ENCODE measurements at regions not wholly inside any gene's neighbourhood (a gene's known extent, or its start where the extent isn't known, plus 50 kb on each side); places are given as distances from the start of the nearest gene placed in this dataset.
"Not testable (repeated sequence)": the region's sequence is repeated elsewhere in the genome, so short reads cannot be mapped to it uniquely, and the experiment has no call there.

DNA sequence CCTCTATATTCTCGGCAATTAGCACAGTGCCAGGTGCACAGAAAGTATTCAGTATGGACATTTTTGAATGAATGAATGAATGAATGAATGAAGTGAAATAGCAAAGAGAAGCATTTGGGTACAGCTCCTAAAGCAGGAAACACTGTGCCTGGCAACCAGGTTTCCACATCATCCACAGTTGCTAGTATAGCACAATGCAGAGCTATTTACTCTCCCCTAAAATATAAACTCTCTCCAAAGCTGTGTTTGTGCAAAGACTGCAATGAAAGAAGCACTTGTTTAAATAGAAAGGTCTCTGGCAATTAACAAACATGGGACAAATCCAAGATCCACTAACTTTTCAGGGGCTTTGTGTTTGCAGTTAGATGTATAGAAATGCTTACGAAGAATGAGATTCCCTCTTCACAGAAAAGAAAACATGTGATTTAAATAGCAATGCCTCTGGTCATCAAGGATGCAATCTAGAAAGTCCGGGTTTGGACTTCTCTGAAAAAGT, 103.0 kb upstream of the OPCML start:
- DNase-seq = no peak

DNA sequence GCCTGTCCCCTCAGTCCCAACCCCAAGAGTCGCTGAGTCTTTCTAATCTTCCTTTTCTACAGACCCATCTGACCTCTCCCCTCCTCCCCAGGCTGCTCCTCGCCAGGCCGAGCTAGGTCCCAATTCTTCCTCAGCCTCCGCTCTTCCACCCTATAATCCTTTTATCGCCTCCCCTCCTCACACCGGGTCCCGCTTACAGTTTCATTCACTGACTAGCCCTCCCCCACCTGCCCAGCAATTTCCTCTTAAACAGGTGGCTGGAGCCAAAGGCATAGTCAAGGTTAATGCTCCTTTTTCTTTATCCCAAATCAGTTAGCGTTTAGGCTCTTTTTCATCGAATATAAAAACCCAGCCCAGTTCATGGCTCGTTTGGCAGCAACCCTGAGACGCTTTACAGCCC, 96.1 kb upstream of the OPCML start:
- not testable (repeated sequence) for DNase-seq

DNA sequence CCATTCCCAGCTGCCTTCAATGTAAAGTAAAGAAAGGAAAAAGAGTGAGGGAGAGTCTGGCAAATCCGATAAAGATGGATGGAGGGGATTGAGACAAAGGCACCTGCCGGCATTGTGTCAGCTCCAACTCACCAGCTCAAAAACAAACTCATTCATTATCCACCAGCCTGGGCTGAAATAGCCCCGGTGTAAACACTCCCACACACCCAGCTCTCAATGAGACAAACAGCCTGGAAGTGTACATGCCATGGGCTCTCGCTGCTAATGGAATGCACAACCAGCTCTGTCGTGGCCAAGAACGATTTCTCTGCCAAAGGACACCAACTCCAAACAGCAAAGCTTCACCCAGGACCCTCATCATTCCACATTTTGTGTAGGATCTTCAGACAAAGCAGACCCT, 89.3 kb upstream of the OPCML start:
- no peak for DNase-seq

DNA sequence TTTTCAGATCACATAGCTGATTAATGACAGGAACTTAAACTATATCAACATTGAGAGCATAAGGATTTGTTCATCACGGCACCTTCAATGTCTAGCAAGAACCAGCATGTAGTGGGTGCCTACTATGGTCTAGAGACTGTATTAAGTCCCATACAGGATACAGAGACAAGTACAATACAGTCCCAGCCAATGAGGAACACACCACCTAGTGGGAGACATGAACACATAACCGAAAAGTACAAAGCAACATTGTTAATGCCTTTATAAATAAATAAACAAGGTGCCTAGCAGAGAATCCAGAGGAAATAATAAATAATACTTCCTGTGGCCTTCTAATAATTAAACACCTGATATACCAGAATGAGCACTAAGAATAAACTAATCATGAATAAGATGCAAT, 87.7 kb upstream of the OPCML start:
- DNase-seq = no peak

DNA sequence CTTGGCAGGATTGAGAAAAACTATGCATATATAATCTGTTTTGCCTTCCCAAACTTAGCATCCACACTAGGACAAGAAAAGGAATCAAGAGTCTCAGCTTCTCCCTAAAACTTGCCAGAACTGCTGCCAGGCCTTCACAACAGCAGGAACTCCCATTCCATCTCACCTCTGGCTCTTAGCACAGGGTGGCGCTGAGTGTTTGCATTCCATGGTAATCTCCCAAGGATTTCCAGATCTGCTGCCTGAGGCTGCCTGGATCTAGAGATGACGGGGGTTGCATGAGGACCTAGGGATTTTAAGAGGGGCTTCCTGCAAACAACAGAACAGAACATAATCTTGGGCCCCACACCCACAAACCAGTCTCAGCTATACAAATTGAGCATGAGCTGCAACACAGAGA, 87.1 kb upstream of the OPCML start:
- DNase-seq = no peak

DNA sequence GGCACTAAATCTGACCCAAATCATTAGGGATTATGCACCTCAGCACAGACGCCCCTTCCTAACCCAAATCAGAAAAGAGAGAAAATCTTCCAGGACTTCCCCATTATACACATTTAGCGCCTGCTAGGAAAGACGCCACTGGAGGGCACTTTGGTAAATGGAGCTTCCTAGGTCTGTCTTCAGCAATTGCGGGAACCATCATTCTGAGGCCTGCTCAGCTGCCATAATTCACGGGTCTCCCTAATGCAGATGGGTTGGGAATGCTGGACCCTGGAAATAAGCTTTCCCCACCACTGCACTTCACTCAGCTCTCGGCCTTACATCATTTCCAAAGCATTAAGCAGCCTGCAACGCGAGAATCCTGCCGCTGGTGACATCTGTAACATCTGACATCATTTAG, 86.2 kb upstream of the OPCML start:
- no peak for DNase-seq

DNA sequence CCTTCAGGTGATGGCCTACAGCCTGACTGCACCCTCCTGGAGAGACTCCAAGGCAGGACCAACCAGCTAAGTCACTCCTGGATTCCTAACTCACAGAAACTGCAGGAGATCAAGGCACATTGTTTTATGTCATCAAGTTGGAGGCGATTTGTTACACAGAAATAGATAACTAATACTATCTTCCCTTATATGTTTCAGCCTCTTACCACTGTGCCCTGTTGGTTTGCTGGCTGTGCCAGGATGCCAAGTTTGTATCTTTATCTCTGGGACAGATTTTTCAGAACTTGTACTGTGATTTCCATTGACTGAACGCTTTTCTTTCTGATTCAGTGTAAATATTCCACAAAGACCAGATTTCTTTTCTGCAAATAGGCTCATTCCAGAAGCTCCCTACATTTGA, 76.2 kb upstream of the OPCML start:
- no peak for DNase-seq

DNA sequence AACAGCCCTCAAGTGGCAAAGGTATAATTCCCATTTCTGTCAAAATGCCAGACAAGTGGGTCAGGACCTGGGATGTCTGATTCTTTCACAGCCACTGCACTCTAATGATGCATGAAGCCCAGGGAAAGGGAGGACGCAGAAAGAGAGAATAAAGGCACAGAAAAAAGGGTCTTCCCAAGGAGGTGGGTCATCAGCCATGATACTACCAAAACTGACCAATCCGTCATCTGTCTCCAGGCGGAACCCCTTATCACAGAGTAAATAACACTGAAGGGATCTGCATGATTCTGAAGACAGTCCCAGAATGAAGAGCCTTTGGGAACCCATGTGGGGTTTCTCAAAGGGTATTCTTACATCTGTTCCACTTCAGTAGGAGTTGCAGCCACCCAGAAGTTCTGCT, 73.8 kb upstream of the OPCML start:
- DNase-seq = no peak

DNA sequence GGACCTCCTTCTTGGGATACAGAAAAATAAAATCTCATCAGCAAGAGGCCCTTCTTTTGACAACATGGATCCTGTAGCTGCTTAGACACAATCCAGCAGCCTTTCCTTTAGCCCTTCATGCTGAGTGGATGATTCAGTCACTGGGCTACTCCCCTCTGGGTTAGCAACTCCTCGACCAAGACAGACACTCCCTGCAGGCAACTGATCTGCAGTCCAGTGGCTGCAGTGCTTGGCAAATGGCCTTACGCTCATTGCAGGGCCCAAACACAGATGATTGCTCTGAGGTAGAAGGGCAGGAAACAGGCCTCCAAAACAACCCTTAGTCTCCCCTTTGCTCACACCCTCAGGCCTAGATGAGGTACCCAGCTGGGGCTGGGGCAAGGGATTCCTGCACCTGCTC, 73.2 kb upstream of the OPCML start:
- DNase-seq = no peak

DNA sequence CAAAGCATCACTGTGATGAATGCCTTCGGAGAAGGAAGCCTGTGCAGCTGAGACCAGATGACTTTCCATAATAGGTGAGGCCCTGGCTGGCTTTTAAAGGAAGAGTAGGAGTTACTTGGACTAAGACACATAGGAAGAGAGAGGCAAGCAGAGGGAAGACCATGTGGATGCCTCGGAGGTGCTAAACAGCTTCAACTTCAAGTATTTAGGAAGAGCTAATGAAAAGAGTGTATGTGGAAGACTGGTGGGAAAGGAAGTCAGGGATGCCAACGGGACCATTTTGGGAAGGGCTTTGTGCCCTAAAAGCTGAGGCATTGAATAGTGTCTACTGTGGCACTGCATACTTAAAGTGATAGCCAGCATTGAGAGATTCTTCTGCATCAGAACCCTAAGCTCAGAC, 69.3 kb upstream of the OPCML start:
- no peak for DNase-seq

DNA sequence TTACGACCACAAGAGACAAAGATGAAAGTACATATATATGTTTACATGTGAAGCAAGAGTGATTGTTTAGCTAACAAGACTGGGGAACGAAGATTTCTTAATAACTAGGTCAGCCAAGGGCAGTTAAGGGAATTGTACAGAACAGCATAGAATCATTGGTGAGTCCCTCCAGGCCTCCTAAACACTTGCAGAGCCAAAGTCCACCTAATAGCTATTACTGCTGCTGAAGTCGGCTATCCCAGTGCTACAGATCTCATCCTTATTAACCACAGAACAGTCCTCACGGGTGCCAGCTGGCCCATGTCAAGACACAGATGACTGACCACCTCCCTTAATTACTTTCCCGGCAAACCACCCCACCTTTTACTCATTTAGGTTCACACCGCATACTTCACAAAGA, 68.5 kb upstream of the OPCML start:
- no peak for DNase-seq

DNA sequence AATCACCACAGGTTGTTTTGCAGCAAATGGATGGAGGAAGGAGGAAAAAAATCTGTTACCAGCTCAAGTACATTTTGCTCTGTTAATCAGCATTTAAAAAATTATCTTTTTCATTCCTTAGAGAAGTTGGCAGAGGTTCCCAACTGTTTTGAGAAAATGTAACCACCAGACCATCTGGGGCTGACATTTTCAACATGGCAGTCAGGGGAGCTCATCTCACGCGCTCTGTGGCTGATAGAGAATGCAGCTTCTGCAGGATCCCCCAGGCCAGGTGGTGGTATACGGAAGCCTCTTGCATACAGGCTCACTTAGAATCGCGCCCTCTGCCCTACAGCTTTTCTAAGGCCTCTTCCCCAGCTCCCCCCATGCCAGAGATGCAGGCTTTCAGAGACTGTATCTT, 68.0 kb upstream of the OPCML start:
- DNase-seq = no peak

DNA sequence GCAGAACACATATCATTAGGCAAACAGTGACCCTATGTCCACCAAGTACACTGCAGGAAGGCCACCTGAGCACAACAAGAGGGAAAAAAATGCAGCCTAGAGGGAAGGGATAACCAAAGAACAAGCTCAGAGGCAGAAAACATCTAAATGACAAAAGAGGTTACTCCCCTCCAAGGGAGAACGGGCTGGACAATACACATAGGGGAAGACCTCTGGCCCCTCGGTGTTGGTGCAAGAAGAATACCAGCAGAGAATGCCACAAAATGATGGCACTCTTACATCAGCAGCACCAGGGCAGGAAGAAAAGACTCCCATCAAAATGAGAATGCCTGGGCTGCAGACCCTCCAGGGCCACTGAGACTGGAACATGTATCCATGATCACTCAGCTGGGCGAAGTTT, 66.6 kb upstream of the OPCML start:
- DNase-seq = no peak

DNA sequence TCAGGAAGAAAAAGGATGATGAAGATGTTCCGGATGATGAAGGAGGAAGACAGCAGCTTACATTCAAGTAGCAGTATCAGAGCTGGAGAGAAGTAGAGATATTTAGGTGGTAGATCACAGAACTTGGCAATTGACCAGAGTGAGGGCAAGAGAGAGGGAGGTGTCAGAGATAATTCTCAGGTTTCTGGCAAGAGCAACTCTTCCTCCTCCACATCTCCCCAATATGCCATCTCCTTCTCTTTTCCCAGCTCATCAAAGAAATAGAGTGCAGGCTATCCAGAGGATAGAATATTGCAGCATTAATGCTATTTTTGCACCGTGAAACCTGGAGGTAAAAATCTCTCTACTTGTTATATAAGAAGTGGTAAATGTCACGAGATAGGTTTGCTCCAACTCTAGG, 64.9 kb upstream of the OPCML start:
- DNase-seq = no peak

DNA sequence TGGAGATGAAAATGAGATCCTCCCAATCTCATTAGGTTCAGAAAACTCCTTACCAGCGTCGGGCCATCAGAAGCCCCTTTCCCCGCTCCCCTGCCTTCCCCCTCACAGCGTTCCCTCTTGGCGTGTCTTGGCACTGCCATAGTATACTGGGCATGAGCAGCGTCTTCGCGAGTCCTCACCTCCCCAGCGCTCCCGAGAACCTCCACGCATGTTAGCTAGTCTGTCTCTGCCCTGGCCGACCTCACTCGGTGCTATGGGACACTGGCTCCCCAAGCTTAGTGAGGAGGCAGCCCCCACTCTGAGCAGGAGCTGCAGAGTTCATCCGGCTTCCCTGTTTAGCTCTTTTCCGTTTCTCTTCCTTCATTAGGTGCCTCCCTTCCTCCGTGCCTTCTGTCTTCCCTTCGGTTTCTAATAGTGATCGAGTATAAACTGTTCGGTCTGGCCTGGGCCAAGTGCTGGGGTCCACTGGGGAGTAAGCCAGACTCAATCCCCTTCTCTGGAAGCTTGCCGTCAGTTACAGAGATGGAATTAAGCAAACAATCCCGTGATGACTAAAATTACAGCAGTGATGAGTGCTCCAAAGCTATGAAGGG, 63.8 kb upstream of the OPCML start:
- no peak for DNase-seq

DNA sequence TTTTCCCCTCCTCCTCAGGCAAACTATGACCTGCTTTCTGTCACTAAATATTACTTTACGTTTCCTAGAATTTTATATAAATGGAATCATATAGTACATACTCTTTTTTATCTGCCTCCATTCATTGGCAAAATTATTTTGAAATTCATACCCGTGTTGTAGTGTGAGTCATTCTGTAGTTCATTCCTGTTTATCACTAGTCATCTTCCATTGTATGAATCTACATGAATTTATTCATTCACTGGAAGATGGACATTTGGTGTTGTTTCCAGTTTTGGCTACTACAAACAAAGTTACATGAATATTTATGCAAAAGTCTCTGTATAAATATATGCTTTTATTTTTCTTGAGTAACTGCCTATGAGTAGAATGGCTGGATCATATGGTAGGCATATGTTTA, 60.7 kb upstream of the OPCML start:
- no peak for DNase-seq

DNA sequence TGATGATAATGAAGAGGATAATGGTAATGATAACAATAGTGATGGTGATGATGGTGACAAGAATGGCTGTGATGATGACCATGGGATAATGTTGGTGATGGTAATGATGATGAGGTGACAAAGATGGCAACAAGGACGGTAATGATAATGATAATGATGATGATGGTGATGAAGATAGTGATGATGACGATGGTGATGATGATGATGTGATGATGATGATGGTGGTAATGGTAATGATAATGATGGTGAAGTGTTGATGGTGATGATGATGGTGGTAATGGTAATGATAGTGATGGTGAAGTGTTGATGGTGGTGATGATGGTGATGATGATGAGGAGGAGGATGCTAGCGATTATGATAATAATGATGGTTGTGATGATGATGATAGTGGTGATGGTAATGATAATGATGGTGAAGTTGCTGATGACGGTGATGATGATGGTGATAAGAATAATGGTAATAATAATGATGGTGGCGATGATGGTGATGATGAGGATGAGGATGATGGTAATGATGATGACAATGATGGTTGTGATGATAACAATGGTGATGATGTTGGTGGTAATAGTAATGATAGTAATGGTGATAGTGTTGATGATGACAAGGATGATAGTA, 54.7 kb upstream of the OPCML start:
- DNase-seq = no peak

DNA sequence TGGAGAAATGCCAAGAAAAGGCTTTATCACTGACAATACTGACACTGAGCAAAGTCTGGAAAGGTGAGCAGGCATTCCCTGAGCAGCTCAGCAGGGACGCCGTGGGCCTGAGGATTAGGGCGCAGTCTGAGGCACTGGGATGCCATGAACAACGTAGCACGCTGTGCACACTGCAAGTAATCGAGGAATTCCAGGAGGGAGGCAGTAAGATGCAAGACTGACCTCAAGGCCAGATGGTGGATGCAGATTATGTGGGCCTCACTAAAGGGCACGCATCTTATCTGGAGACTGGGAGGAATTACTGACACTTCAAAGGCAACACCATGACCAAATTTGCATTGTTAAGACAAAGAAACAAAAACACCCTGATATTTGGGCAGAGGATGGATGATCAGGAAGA, 50.4 kb upstream of the OPCML start:
- DNase-seq = no peak

DNA sequence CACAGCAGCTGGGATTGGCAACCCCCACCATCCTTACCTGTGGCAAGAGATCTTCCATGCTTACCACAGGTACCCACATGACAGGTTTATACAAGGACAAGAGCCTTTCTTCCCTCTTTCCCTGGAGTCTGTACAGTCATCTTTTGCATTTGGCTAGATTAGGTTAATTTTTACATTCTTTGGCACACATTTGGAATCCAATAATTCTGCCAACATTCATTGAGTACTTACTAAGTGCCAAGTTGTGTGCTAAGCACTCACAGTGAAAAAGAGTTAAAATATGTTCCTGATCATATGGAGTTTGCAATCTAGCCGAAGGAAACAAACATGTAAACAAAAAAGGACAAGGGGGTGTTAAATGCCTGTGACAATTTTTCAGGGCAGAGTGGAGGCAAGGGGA, 50.0 kb upstream of the OPCML start:
- no peak for DNase-seq

Measured in NCI-H1436 (cell line).